Thyroid gland (tissue), 4 donors: ENCODE measurements at regions not wholly inside any gene's neighbourhood (a gene's known extent, or its start where the extent isn't known, plus 50 kb on each side); places are given as distances from the start of the nearest gene placed in this dataset.
"Not testable (repeated sequence)": the region's sequence is repeated elsewhere in the genome, so short reads cannot be mapped to it uniquely, and the experiment has no call there.

Experiments used
- DNase-seq, 2 donors: peaks; one replicate each; pipeline ENCODE4 v3.0.0-alpha.2; 2019
- H3K27ac ChIP-seq, 3 donors: fragments of 200-600 bp; sonication (generic); 1 replicate in 2 of 3; 2 replicates in 1 of 3; pipeline ENCODE4 v1.5.1; 2016 to 2019; ENCODE audit warnings: mild to moderate bottlenecking in 1 of 3, moderate library complexity in 1 of 3
- H3K27me3 ChIP-seq: fragments of 200-600 bp; sonication (generic); one replicate; pipeline ENCODE4 v1.5.1; 2019
- H3K36me3 ChIP-seq, 2 donors: fragments of 200-600 bp; sonication (generic); one replicate each; pipeline ENCODE4 v1.5.1; 2016 to 2019
- H3K4me1 ChIP-seq, 2 donors: fragments of 200-600 bp; sonication (generic); one replicate each; pipeline ENCODE4 v1.5.1; 2017 to 2019
- H3K4me3 ChIP-seq, 3 donors: fragments of 200-600 bp; sonication (generic); replicated peaks in 1 of 3; 1 replicate in 2 of 3; 2 replicates in 1 of 3; pipeline ENCODE4 v1.5.1; 2016; ENCODE audit warnings: mild to moderate bottlenecking in 1 of 3
- H3K9me3 ChIP-seq: fragments of 200-600 bp; sonication (generic); one replicate; pipeline ENCODE4 v1.5.1; 2017
- CTCF ChIP-seq, 6 experiments: fragments of 200-600 bp in 3 of 6; fragments of 450-650 bp in 3 of 6; sonication (generic) in 3 of 6; IDR thresholded peaks; one replicate each; pipeline ENCODE4 v1.5.1; 2016 to 2019; ENCODE audit warnings: antibody characterized with exemption in 6 of 6, mild to moderate bottlenecking in 2 of 6, inconsistent platforms in 1 of 6, moderate library complexity in 1 of 6
- POLR2A ChIP-seq, 2 donors: fragments of 450-650 bp; IDR thresholded peaks; one replicate each; pipeline ENCODE4 v1.6.1; 2017; ENCODE audit warnings: antibody characterized with exemption in 2 of 2, mild to moderate bottlenecking in 2 of 2, moderate library complexity in 1 of 2
- WGBS, 2 donors: methylation state at CpG; one replicate each; pipeline ENCODE4 v1.1.5; 2017; 5-methylcytosine and 5-hydroxymethylcytosine counted together
- intact Hi-C: fragments of 100-400 bp; cut with DNase I; formaldehyde crosslinking; loops from one replicate; pipeline ENCODE4 v1.15.1; 2023

- H3K9me3 ChIP-seq, H3K27ac ChIP-seq, H3K4me1 ChIP-seq, DNase-seq, intact Hi-C loops, H3K36me3 ChIP-seq, H3K4me3 ChIP-seq, H3K27me3 ChIP-seq: not testable (repeated sequence)
- no CpG with 5 or more reads among the region's 20 CpGs for WGBS, 2 donors
Observed at GRCh38 chr15:34528055-34528754, 55.2 kb downstream of the GOLGA8B start.

- H3K4me3 ChIP-seq, H3K27ac ChIP-seq, H3K4me1 ChIP-seq, DNase-seq, H3K36me3 ChIP-seq, H3K9me3 ChIP-seq, intact Hi-C loops, H3K27me3 ChIP-seq: not testable (repeated sequence)
- whole genome bisulfite sequencing, 2 donors = no CpG with 5 or more reads among the region's 13 CpGs
Observed at GRCh38 chr15:34527641-34528040, 55.8 kb downstream of the GOLGA8B start.

DNA sequence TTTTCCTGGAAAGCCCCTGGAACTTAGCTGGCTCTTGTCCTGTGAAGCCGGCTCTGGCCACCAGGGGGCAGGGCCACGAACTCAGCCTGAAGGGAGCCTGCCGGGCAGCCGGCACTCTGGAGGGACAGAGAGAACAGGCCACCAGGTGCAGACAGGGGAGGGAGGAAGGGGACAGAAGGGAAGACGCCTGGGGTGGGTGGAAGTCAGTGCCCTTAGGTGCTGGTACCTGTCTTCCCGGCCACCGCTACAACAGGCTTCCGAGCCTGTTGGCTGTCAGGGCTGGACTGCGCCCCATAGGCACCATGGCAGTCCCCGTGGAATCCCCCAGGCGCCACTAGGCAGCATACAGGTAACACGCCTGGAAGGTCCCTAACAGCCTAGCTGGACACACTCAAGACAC lies 59.6 kb downstream of the GOLGA8B start:
- intact Hi-C loops = not testable (repeated sequence)
- WGBS, 2 donors = 60 to 80% methylated on average over 1 of the region's 12 CpGs

GRCh38 chr15:34522601-34523000 lies 60.9 kb downstream of the GOLGA8B start:
- H3K4me1 ChIP-seq, H3K9me3 ChIP-seq, H3K36me3 ChIP-seq, H3K27me3 ChIP-seq, H3K4me3 ChIP-seq, intact Hi-C loops, DNase-seq, H3K27ac ChIP-seq: not testable (repeated sequence)
- WGBS, 2 donors = 83 to 85% methylated on average over 5 to 8 of the region's 12 CpGs

More for the DNA sequence above, 59.6 kb downstream of the GOLGA8B start:
- H3K9me3 ChIP-seq, H3K36me3 ChIP-seq, H3K4me1 ChIP-seq, DNase-seq, H3K4me3 ChIP-seq, H3K27ac ChIP-seq, H3K27me3 ChIP-seq: not testable (repeated sequence)
- TF ChIP-seq CTCF (IDR thresholded peaks at IDR 0.05) = peak in 2 of 6 experiments; percentile 30 to 35

DNA sequence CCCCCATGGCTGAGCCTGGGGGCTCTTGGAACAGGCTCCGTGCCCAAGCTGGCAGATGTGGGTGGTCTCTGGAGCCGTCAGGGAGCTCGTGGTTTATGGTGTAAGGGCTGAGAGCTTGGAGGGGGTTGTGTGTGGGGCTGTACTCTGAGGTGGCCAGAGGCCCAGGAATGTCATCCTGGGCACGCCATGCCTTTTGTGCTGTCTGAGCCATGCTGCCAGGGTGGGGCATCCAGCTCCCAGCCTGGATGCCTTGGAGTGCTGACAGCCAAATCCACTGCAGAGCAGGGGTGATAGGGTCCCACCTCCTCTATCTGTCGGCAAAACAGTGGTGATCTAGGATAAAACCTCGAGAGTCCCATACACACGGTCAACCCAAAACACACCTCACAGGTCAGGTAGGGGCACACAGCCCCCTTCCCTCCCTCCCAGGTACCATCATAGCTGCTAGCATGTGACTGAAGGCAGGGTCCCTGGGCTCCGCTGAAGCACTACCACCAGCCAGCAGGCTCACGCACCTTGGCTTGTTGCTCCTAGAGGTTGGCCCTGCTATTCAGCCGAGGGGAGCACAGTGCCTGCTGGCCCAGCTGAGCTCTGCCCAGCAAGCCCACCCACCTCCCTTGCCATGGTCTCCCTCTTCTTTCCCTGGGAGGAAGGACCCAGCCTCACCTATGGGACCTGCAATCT lies 61.5 kb downstream of the GOLGA8B start:
- DNase-seq, H3K9me3 ChIP-seq, H3K36me3 ChIP-seq, H3K4me3 ChIP-seq, H3K4me1 ChIP-seq, intact Hi-C loops, H3K27me3 ChIP-seq, H3K27ac ChIP-seq: not testable (repeated sequence)
- WGBS, 2 donors = no CpG with 5 or more reads among the region's 10 CpGs

- H3K4me3 ChIP-seq = no peak overlapping the region
- no peak for DNase-seq
- no peaks in the 10 kb centered on the region for H3K27me3 ChIP-seq
- no peaks in the 10 kb centered on the region for H3K9me3 ChIP-seq
- no peak overlapping the region for H3K27ac ChIP-seq
- no peaks in the 10 kb centered on the region for H3K36me3 ChIP-seq
- TF ChIP-seq CTCF (IDR thresholded peaks at IDR 0.05) (no peak), POLR2A (IDR thresholded peaks at IDR 0.05) (no peak)
- 87 to 94% methylated on average over 11 of the region's 11 CpGs for WGBS, 2 donors
- H3K4me1 ChIP-seq = no peaks in the 10 kb centered on the region
- intact Hi-C loops = no loop called here
Observed at GRCh38 chr15:34520566-34520965, 62.9 kb downstream of the GOLGA8B start.

DNA sequence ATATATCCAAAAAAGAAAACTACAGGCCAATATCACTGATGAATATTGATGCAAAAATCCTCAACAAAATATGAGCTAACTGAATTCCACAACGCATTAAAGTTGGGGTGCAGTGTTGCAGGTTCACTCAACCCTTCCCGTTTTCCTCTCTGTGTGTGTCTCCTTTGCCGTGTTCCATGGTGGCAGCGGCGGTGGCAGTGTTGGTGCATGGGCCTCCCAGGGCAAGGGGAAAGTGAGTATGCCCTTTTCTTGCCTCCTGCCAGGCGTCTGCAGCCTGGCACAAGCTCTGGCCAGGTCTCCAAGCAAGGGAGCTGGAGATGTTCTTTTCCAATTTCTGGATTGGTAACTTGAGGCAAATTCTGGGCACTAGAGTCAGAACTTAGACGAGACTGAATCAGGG lies 63.4 kb downstream of the GOLGA8B start:
- DNase-seq, intact Hi-C loops, H3K27me3 ChIP-seq, H3K4me1 ChIP-seq, H3K36me3 ChIP-seq, H3K27ac ChIP-seq, H3K9me3 ChIP-seq, H3K4me3 ChIP-seq: not testable (repeated sequence)
- WGBS, 2 donors = 89 to 94% methylated on average over 7 of the region's 7 CpGs
